ENCODE measurements at regions not wholly inside any gene's neighbourhood (a gene's known extent, or its start where the extent isn't known, plus 50 kb on each side); places are given as distances from the start of the nearest gene placed in this dataset.
"Not testable (repeated sequence)": the region's sequence is repeated elsewhere in the genome, so short reads cannot be mapped to it uniquely, and the experiment has no call there.

DNA sequence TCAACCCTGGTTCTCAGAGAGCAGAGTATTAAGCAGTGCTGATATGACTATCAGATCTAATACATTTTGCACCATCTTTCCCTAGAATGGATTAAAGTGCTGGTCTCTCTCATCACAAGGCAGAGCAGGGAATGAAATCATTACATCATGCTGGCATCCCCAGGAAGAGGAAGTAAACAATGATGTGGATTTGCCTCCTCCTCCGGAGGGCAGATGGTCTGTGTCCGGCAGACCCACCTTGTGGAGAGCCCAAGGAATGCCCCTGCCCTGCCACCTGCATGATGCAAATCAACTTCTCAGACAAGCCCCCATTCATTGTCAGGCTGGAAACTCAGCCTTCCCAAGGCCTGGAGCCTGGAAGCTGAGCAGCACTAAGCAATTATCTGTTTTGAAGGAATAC is 1149.1 kb downstream of the VRK1 start:
- DNase-seq (ENCODE audit: low read depth) = no peak

DNA sequence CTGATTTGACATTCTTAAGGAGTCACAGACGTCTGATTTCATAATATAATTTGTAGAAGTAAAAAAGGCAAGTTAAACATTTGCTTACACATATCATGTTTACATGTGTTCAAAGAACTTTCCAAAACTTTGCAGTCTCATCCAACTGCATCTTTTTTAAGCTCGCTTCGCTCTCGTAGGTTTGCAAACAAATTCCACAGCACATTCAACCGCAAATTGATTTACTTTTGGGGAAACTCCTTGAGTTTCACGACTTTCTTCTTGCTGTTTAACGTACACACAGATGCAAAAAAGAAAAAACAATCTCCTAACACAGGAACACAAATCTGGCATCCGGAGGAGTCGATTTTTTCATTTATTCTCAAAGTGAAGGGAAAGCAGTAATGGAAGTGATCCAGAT is 1149.5 kb downstream of the VRK1 start:
- DNase-seq (ENCODE audit: low read depth) = no peak

DNA sequence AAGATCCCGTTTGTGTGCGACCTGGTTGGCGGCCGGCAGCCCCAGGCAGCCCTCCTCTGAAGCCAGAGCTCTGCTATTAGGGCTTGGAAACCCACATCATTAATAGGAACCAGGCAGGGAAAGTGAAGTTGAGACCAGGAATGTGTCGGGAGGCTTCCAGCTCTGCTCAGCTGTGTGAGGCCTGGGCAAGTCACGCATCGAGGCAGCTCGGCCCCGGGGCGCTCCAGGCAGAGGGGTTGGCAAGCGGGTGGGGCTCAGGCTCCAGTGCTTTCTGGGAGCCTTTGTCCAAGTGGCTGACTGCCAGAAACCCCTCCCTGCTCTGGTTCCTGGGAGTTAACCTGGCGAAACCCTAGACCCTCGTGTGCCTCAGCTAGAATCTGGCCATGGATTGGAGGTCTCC is 1151.7 kb downstream of the VRK1 start:
- no peak for DNase-seq (ENCODE audit: low read depth)

DNA sequence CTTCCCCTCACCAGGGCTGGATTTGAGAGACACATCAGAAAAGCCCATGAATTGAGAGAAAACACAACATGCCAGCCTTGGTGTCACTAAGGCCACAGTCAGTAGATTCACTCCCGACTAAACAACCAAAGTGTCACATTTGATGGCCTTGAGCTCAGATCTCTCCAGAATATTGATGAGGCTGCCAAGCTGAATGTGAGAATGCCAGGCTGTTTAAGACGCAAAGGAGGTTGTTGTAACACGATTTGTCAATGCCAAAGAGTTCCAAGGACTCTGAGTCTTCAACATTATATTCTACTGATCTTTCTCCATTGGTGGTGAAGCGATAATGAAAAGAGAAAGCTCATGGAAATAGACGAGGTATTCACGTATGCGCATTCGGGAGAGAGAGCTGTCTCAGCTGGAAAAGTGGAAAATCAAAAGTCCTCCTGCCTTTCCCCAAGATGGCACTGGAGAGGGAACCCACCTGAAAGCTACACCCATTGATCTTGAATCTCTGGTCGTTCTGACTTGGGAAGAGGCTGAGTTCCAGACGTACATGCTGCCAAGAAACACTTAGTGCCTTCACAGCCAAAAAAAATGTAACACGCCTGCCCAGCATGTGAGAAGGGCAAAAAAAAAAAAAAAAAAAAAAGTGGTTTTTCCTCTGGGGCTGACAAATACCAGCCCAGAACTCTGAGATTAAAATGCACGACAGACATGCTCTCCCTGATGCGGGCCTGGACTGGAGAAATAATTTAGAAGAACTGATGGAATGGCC is 1159.6 kb downstream of the VRK1 start:
- DNase-seq (ENCODE audit: low read depth) = no peak

DNA sequence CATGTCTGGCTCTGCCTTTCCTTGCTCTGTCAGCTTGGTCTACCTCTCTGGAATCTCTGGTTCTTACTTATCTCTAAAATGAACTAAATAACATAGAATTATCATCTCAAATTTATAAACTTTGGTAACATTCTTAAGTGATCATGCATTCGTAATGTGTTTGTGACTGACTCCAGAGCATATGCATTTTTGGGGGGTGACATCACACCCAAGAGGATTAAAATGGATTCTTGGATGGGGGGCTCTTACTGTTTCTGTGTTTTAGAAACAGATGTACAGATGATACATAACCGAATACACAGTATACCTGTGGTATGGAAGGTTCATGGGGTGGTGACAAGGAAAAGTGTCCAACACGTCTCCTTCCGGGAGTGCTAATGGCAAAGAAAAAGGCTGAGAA is 1162.1 kb downstream of the VRK1 start:
- DNase-seq (ENCODE audit: low read depth) = no peak

DNA sequence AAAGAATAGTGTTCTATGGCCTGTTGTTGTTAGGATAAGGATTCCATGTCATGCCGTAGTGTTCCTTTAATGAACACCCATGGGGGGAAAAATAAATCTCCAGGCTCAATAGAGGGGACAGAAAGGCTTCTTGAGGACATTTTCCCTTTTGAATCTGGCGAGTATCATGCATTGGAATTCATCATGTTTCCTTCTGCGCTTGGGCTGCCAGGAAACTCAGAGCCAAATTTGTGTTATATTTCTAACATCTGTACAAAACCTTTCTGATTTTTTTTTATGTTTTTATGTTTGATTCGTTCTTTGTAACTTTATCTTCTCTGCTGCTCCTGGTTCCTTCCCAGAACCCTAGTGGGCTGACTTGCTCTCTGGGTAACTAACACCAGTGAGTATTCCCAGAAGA is 1163.3 kb downstream of the VRK1 start:
- no peak for DNase-seq (ENCODE audit: low read depth)

DNA sequence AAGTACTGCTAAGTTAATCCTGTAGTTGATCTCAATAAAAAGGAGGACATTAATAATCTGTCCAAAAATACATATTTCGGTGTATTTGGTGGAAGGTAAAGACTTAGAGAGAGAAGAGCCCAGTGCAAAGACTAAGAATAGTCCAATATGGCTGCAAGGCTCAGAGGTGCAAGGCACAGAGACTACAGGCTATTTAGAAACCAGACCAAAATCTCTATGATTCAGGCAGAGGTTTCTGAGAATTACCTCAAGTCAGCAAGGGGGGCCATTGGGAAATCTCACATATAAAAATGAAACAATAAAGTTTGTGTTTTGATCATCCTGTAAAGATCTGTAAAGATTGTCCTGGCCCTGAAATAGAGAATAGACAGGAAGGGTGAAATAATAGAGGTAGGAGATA is 1173.0 kb downstream of the VRK1 start:
- no peak for DNase-seq (ENCODE audit: low read depth)

DNA sequence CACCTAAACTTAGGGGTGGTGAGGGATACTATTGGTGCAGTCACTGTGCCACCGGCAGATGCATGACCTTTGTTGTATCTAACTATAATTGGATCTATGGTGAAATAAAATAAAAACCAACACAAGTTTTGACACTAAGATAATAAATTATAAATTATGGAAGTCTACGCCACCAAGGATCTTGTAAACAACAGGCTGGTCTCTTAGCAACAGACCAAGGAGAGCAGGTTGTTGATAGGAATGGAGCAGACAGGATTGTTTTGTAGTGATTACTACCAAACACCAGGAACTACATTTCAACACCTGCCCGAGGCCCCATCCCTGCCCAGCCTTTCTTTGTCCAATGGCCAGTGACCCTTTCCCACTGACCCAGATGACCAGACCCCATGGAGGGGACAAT is 1178.0 kb downstream of the VRK1 start:
- DNase-seq (ENCODE audit: low read depth) = no peak

DNA sequence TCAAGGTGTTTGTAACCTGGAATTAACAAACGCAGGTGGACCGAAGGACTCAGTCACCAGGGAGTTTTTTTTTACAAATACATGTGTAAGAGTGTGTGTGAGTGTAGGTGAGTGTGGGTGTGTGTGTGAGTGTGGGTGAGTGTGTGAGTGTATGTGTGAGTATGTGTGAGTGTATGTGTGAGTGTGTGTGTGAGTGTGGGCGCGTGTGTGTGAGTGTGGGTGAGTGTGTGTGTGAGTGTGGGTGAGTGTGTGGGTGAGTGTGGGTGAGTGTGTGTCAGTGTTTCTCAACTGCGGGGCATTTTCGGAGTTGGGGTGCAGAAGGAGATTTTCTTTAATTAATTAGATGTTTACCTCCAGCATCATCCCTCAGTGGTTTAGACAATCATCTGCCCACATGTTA is 1178.8 kb downstream of the VRK1 start:
- no peak for DNase-seq (ENCODE audit: low read depth)

DNA sequence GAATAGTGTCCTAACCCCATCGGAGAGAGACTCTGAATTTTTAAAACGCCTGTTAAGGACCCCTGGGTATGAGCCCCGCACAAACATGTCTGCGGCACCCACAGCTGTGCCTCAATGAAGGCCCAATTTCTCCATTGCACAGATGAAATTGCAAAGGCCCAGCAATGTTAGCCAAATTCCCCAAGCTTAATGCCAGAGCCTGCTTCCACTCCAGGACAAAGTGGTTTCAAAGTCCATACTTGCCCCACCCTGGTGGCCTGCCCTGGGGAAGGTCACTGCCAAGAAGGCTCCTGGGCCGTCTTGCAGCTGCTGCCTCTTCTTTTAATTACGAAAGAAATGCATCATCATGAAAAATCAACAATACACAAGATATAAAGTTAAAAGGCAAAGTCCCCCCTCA is 1179.7 kb downstream of the VRK1 start:
- DNase-seq (ENCODE audit: low read depth) = no peak

DNA sequence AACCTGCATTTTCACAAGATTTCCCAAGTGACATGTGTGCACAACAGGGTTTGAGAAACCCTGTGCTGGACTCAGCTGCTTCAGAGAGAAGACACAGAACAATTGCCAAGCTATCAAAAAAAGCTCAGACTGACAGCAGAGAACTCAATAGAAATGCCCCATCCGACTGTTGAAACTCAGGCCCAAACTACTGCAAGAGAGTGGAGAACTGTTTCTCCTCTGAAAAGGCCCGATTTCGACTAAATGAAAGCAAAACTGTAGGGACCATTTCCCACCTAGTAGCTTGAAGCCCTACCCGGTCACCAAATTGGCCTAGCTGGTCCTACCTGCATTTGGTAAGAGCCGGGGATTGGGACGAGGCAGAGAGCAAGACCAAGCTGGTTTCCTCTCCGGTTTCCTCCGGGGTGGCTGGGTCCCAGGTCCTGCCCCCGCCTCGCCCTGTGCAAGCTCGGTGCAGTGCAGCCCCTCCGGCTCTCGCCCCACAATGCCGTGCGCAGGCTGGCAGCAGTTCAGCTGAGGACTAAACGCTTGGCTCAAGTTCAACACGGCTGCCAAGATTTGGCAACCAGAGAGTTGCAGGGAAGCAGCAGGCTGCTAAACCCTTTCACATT is 1180.6 kb downstream of the VRK1 start:
- DNase-seq (ENCODE audit: low read depth) = peak; percentile 64

DNA sequence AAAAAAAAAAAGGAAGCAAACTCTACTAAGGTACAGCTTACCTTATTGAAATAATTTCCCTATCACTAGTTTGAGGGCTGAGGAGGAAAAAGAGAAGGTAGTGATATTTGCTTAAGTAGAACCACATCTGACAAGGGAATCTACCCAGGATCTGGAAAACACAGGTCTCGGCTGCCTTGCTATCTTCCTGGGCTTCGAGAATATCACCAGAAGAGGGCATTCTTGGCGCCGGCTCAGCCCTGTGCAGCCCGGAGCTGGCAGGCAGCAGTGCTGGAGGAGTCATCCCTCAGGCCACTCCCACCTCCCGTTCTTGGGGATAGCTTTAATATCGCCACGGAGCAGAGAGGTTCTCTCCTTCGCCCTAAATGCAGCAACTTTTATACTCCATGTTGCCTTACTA is 1181.2 kb downstream of the VRK1 start:
- DNase-seq (ENCODE audit: low read depth) = peak; percentile 69

DNA sequence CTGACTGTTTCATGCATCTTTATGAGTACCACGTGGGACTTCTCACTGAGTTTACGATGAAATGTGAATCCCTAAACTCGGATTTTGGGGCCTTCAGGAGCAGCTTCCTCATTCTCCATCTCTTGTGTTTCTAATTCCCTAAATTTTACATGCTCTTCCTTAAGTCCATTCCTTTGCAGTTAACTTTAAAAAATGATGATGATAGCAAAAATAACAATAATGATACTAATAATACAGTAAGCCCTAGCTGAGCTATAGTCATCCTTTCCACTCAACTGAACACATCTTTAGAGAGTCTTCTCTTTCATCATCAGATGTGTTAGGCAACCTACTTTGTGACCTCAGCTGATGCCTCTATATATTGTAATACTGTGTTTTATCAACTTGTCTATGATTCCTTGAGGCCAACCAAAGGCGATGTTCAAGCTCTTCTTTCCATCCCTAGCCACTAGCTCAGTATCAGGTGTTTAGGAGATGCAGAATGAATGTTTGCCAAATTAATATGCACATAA is 1196.4 kb downstream of the VRK1 start:
- no peak for DNase-seq (ENCODE audit: low read depth)

DNA sequence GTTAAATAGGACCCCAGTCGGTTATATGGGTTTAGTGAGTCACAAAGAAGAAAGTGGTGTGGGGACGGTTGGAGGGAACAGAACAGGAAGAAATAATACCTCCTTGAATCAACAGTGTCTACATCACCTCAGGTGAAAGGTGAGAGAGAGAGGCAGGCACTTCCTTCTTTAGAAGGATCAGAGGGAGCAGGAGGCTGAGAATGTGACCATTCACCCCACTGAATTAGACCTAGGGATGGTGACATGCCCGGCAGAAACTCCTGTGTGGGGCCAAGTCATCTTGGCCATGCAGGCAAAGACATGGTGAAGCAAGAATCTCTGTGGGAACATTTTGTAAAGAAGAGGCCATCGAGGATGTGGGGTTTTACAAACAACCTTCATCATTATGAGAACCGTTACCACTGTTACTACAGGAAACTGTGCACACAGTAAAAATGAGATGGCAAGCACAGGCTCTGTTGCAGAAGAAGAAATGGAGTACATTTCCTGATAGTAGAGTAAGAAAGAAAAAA is 1196.9 kb downstream of the VRK1 start:
- no peak for DNase-seq (ENCODE audit: low read depth)

DNA sequence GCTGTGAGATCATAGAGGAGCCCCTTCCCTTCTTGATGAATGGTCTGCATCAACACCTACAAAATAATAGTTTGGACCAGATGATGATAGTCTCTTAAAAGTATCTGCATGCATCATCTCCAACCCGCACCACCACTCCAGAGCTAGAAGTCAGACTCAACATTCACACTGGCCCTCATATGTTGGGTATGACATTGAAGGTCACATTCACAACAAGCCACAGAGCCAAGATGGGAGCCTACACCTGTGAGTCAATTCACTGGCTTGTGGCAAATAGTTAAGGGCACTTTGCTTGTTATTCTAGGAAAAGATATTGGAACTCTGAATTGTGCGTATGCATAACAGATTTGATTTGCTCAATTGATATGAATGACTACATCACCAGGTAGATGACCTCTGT is 1197.9 kb downstream of the VRK1 start:
- no peak for DNase-seq (ENCODE audit: low read depth)

DNA sequence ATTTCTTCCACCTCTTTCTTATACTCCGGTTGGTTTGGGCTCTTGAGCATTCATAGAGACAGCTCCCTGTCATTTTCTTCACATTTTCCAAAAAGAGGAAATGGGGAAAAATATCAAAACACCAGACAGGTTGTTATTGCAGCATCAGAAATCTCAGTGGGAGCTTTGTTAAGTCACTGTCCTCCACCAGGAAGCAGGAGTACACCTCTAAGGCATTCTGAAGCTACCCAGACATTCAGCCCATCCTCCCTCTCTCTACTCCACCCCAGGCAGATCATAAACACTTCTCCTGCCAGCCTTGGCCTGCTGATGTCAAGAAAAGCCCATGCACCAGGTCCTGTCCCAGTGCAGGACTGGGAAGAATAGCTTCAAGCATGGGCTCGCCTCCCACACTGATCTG is 1198.3 kb downstream of the VRK1 start:
- no peak for DNase-seq (ENCODE audit: low read depth)

DNA sequence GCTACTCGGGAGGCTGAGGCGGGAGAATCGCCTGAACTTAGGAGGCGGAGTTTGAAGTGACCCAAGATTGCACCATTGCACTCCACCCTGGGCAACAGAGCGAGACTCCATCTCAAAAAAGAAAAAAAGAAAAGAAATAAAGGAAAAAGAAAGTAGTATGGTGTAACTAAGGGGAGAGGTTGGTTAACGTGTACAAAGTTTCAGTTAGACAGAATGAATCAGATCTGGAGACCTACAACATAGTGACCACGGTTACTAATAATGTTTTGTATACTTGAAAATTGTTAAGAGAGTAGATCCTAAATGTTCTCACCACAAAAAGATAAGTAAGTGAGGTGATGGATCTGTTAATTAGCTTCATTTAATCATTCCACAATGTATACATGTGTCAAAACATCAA is 1208.8 kb downstream of the VRK1 start:
- no peak for DNase-seq (ENCODE audit: low read depth)

DNA sequence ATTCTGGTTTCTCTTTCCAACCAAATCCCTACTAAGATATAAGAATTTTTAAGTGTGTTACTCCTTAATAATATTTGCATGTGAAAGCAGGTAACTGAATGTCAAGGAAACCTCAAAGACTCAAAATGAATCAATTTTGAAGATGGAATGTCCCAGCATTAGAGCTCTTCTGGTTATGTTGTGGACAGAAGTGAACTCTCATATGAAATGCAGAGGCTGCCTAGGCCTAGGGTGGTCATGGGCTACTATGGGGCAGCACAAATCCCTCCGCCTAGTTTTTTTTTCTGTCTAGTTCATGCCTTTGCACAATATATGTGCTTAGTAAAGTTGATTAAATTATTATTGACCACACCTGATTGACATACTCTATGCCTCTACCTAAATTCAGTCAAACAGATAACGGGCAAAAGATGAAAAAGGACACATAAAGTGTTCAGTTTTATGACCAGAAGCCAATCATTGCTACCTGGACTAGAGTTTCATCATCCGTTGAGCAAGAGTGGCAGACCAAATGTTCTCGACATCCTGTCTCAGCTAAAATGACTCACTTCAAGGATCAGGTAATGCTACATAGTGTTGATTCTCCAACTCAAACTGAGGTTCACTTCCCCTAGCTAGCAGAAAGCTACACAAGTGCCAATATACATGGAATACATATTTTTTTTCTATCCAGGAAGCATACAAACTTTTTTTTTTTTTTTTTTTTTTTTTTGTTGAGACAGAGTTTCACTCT is 1211.4 kb downstream of the VRK1 start:
- no peak for DNase-seq (ENCODE audit: low read depth)

DNA sequence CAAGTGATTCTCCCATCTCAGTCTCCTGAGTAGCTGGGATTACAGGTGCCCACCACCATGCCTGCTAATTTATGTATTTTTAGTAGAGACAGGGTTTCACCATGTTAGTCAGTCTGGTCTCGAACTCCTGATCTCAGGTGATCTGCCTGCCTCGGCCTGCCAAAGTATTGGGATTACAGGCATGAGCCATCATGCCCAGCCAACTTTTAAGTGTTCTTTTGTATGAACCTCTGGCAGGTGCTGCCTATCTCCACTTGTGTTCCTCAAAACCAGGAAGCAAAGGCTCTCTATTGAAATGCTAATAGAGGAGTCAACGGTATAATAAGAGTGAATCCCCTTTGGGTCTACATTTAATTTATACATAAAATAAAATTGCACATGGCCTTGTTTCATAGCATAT is 1212.0 kb downstream of the VRK1 start:
- DNase-seq (ENCODE audit: low read depth) = not testable (repeated sequence)

DNA sequence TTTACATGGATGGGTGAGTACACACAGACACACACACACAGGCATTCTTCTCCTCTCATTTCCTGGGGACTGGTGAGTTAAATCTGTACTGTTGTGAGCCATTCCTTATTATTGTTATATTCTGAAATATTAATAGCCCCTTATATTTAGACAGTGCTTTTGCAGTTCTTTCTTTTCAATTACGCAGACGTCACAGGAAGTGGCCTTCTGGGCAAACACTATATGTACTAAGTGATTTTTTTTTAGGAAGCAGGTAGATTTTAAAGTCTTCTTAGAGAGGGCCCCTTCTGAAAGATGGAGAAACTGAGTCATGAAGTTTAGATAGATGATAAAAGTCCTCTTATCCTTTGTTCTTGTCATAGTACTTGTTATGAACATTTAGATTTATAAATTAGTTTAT is 1213.6 kb downstream of the VRK1 start:
- no peak for DNase-seq (ENCODE audit: low read depth)

DNA sequence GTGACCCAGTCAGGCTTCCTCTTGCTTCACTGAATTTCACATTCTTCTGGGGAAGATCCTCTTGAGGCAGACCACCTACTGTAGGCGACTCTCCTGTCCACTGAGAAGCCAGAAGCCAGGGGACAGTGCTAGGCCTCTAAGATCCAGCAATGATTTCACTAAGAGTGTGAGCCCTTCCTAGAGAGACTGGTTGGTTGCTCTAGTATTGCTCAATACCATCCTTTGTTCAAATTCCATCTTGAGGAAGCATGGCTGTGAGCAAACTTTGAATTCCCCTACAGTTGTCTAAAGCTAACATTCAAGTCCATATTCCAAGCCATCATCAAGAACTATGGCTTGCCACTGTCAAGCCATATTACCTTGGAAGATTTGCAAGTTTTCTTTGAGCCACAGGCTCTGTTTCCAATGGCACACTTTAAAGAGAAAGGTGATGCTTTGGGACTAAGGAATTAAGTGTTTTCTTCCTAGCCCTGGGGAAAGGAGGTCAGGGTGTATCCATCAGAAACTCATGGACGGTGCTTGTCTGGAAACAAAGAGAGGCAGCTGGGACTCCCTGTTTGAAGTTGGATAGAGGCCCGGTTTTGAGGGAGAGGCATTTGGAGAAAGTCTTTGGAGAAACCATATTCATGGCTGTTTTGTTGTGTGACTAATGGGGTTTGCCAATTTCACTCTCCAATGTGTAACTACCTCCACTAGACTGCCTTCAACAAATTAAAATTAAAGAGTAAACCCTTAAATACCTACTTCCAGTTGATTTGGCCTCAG is 1217.9 kb downstream of the VRK1 start:
- no peak for DNase-seq (ENCODE audit: low read depth)

DNA sequence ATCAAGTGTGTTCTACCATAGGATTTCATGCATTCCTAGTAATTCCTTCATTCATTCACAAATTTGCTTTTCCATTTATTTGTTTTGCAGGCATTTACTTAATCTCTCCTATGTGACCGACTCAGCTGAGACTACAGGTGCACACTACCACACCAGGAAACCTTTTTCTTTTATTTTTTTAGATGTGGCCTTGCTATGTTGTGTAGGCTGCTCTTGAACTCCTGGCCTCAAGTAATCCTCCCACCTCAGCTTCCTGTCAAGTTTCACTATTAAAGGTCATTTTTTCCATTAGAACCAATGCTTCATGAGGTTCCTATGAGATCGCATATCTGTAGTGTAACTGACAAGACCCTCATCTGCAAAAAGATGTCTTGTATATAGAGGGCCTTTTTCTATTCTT is 1218.7 kb downstream of the VRK1 start:
- DNase-seq (ENCODE audit: low read depth) = no peak
